Mesothelial cell of epicardium (in vitro differentiated cells): ENCODE measurements at regions not wholly inside any gene's neighbourhood (a gene's known extent, or its start where the extent isn't known, plus 50 kb on each side); places are given as distances from the start of the nearest gene placed in this dataset.

Experiments
- DNase-seq, 2 experiments: peaks; one replicate each; pipeline ENCODE4 v3.0.0; 2021; ENCODE audit warnings: low spot score in 2 of 2; ENCODE audit not compliant: unreplicated experiment in 2 of 2
- H3K27ac Mint-ChIP-seq: 2 replicates; pipeline ENCODE4 v1.8.0; 2021; ENCODE audit warnings: mixed read lengths
- H3K27me3 Mint-ChIP-seq: 2 replicates; pipeline ENCODE4 v1.8.0; 2021; ENCODE audit warnings: low read depth, mixed read lengths
- H3K36me3 Mint-ChIP-seq: 2 replicates; pipeline ENCODE4 v1.8.0; 2021; ENCODE audit warnings: mixed read lengths
- H3K4me1 Mint-ChIP-seq: 2 replicates; pipeline ENCODE4 v1.8.0; 2021; ENCODE audit warnings: mixed read lengths
- H3K4me3 Mint-ChIP-seq: 2 replicates; pipeline ENCODE4 v1.8.0; 2021; ENCODE audit warnings: mild to moderate bottlenecking, moderate library complexity, mixed read lengths
- H3K9me3 Mint-ChIP-seq: 2 replicates; pipeline ENCODE4 v1.8.0; 2021; ENCODE audit warnings: mixed read lengths
- CTCF ChIP-seq: fragments of 200-600 bp; sonication (generic); IDR thresholded peaks from one replicate; pipeline ENCODE4 v1.5.0; 2021; ENCODE audit warnings: antibody characterized with exemption; ENCODE audit not compliant: unreplicated experiment

- Mint-ChIP-seq H3K36me3 (no peaks in the 10 kb centered on the region), H3K4me1 (peaks cover 30% of the 10 kb centered on the region), H3K9me3 (no peaks in the 10 kb centered on the region), H3K4me3 (peak overlapping the region; percentile 0), H3K27ac (no peak overlapping the region), H3K27me3 (peaks cover 19% of the 10 kb centered on the region)
- TF ChIP-seq CTCF: no peak
- peak in 1 of 2 experiments; percentile 51 for DNase-seq
Measured at GRCh38 chr9:95772320-95773052, 103.0 kb upstream of the ERCC6L2 start.

GRCh38 chr9:95771556-95772246, 103.8 kb upstream of the ERCC6L2 start:
- no peaks in the 10 kb centered on the region for H3K36me3 Mint-ChIP-seq
- no peak for DNase-seq
- peak overlapping the region; percentile 14 for H3K27ac Mint-ChIP-seq
- peaks cover 19% of the 10 kb centered on the region for H3K27me3 Mint-ChIP-seq
- H3K4me1 Mint-ChIP-seq: peaks cover 27% of the 10 kb centered on the region
- H3K9me3 Mint-ChIP-seq: no peaks in the 10 kb centered on the region
- no peak for TF ChIP-seq CTCF
- H3K4me3 Mint-ChIP-seq: peak overlapping the region; percentile 22

- no peak for DNase-seq
- no peak for TF ChIP-seq CTCF
- Mint-ChIP-seq H3K9me3 (no peaks in the 10 kb centered on the region), H3K36me3 (no peaks in the 10 kb centered on the region), H3K4me1 (peaks cover 29% of the 10 kb centered on the region), H3K4me3 (no peak overlapping the region), H3K27ac (peak overlapping the region; percentile 44), H3K27me3 (peaks cover 19% of the 10 kb centered on the region)
Measured at GRCh38 chr9:95770653-95771131, 104.8 kb upstream of the ERCC6L2 start.

- H3K27me3 Mint-ChIP-seq: peaks cover 18% of the 10 kb centered on the region
- H3K4me3 Mint-ChIP-seq: no peak overlapping the region
- no peak overlapping the region for H3K27ac Mint-ChIP-seq
- H3K9me3 Mint-ChIP-seq: no peaks in the 10 kb centered on the region
- peaks cover 31% of the 10 kb centered on the region for H3K4me1 Mint-ChIP-seq
- no peak for DNase-seq
- no peak for TF ChIP-seq CTCF
- no peaks in the 10 kb centered on the region for H3K36me3 Mint-ChIP-seq
Measured at GRCh38 chr9:95769909-95770433, 105.5 kb upstream of the ERCC6L2 start.

GRCh38 chr9:95769473-95769872, 106.0 kb upstream of the ERCC6L2 start:
- peaks cover 13% of the 10 kb centered on the region for H3K27me3 Mint-ChIP-seq
- no peaks in the 10 kb centered on the region for H3K36me3 Mint-ChIP-seq
- no peak overlapping the region for H3K4me3 Mint-ChIP-seq
- no peak overlapping the region for H3K27ac Mint-ChIP-seq
- H3K9me3 Mint-ChIP-seq: no peaks in the 10 kb centered on the region
- no peak for DNase-seq
- H3K4me1 Mint-ChIP-seq: peaks cover 35% of the 10 kb centered on the region
- no peak for TF ChIP-seq CTCF
